ENCODE measurements at regions not wholly inside any gene's neighbourhood (a gene's known extent, or its start where the extent isn't known, plus 50 kb on each side); places are given as distances from the start of the nearest gene placed in this dataset.
"Not testable (repeated sequence)": the region's sequence is repeated elsewhere in the genome, so short reads cannot be mapped to it uniquely, and the experiment has no call there.

- Histone ChIP-seq H3K9ac (no peak overlapping the region), H3K4me1 (no peaks in the 10 kb centered on the region), H3K4me3 (no peak overlapping the region), H3K27me3 (no peaks in the 10 kb centered on the region), H3K36me3 (no peaks in the 10 kb centered on the region), H3K27ac (no peak overlapping the region), H3K9me3 (no peaks in the 10 kb centered on the region), H3K4me2 (no peak overlapping the region), H4K20me1 (no peaks in the 10 kb centered on the region)
- TF ChIP-seq Cebpa-rat (IDR thresholded peaks at IDR 0.05) = no peak
These were observed 231.5 kb downstream of the CYLC2 start for GRCh38 chr9:103226647-103227013.

- not testable (repeated sequence) for H3K4me1 ChIP-seq, H4K20me1 ChIP-seq, H3K27ac ChIP-seq, H3K9ac ChIP-seq, H3K4me2 ChIP-seq, H3K9me3 ChIP-seq, H3K4me3 ChIP-seq, H3K27me3 ChIP-seq, H3K36me3 ChIP-seq
These were observed 242.5 kb downstream of the CYLC2 start for GRCh38 chr9:103237571-103238109.

- no peak overlapping the region for H3K27ac ChIP-seq
- H3K9me3 ChIP-seq = no peaks in the 10 kb centered on the region
- H3K4me3 ChIP-seq = no peak overlapping the region
- no peak overlapping the region for H3K9ac ChIP-seq
- no peak overlapping the region for H3K4me2 ChIP-seq
- no peaks in the 10 kb centered on the region for H3K4me1 ChIP-seq
- no peaks in the 10 kb centered on the region for H3K36me3 ChIP-seq
- no peak for TF ChIP-seq Cebpa-rat (IDR thresholded peaks at IDR 0.05)
- no peaks in the 10 kb centered on the region for H4K20me1 ChIP-seq
- no peaks in the 10 kb centered on the region for H3K27me3 ChIP-seq
These were observed 246.9 kb downstream of the CYLC2 start for GRCh38 chr9:103242025-103242424.

DNA sequence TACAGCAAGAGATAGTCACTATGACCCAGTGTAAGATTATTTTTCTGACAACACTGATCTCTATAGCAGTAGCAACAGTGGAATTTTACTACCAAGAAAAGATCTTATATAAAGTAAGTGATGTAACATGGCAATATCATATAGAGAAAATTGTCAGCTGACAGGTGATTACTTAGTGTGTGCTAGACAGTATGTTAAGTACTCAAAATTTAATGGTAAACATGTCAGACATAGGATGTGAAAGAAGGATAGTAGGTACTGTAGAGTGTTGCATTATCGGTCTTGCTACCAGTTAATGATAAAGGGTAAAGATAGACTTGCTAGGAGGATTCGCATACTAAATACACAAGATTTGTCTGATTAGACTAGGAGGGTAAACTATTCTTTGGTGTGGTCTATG is 247.4 kb downstream of the CYLC2 start:
- Histone ChIP-seq H4K20me1 (no peaks in the 10 kb centered on the region), H3K4me2 (no peak overlapping the region), H3K27ac (no peak overlapping the region), H3K9me3 (no peaks in the 10 kb centered on the region), H3K36me3 (no peaks in the 10 kb centered on the region), H3K27me3 (no peaks in the 10 kb centered on the region), H3K4me3 (no peak overlapping the region), H3K4me1 (no peaks in the 10 kb centered on the region), H3K9ac (no peak overlapping the region)
- TF ChIP-seq Cebpa-rat (IDR thresholded peaks at IDR 0.05) = no peak

GRCh38 chr9:103243553-103243952 is 248.4 kb downstream of the CYLC2 start:
- H3K4me3 ChIP-seq = no peak overlapping the region
- H3K4me2 ChIP-seq = no peak overlapping the region
- no peaks in the 10 kb centered on the region for H3K9me3 ChIP-seq
- H3K4me1 ChIP-seq = no peaks in the 10 kb centered on the region
- no peak overlapping the region for H3K9ac ChIP-seq
- H4K20me1 ChIP-seq = no peaks in the 10 kb centered on the region
- no peaks in the 10 kb centered on the region for H3K27me3 ChIP-seq
- H3K36me3 ChIP-seq = no peaks in the 10 kb centered on the region
- TF ChIP-seq Cebpa-rat (IDR thresholded peaks at IDR 0.05) = no peak
- no peak overlapping the region for H3K27ac ChIP-seq

DNA sequence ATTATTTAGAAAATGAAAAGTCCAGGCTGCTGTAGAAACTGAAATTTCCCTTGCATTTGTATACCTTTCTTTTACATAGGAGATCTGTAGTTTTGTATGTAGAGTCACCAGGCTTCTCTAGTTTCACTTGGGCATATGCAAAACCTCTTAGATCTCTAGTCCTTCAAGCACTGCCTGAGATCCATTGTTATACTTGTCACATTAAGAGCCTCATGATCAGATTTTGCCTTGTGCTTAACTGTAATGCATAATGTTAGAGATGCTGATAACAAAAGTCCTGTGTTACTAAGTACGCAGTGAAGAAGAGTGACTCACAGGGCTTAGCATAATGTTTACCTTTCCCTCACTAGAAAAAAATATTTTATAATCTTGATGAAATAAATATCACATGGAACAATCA is 250.2 kb downstream of the CYLC2 start:
- Histone ChIP-seq H3K27me3 (no peaks in the 10 kb centered on the region), H3K4me2 (no peak overlapping the region), H4K20me1 (no peaks in the 10 kb centered on the region), H3K27ac (no peak overlapping the region), H3K9ac (no peak overlapping the region), H3K36me3 (no peaks in the 10 kb centered on the region), H3K4me1 (no peaks in the 10 kb centered on the region), H3K9me3 (no peaks in the 10 kb centered on the region), H3K4me3 (no peak overlapping the region)
- TF ChIP-seq Cebpa-rat (IDR thresholded peaks at IDR 0.05) = no peak

- Histone ChIP-seq H3K9ac (no peak overlapping the region), H3K4me1 (no peaks in the 10 kb centered on the region), H3K27me3 (no peaks in the 10 kb centered on the region), H3K4me3 (no peak overlapping the region), H4K20me1 (no peaks in the 10 kb centered on the region), H3K36me3 (no peaks in the 10 kb centered on the region), H3K27ac (no peak overlapping the region), H3K9me3 (no peaks in the 10 kb centered on the region), H3K4me2 (no peak overlapping the region)
- TF ChIP-seq Cebpa-rat (IDR thresholded peaks at IDR 0.05) = no peak
These were observed 266.8 kb downstream of the CYLC2 start for GRCh38 chr9:103261951-103262350.

DNA sequence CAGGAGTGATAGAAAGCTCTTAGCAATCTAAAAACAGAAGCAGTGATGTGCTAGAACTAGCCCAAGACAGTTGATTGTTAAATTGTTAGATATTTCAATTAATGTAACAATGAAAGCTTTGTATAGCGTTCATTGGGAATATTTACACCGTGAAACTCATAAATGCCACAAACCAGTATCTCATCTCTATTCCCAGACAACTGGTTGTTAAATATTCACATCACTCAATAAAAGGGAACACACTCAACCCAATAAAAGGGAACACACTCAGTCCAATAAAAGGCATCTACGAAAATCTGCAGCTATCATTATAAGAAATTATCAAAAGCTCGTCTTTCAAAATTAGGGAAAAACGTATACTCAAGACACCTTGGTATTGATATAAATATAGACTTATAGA is 270.9 kb downstream of the CYLC2 start:
- Histone ChIP-seq H3K27ac (no peak overlapping the region), H3K9ac (no peak overlapping the region), H3K9me3 (no peaks in the 10 kb centered on the region), H3K27me3 (no peaks in the 10 kb centered on the region), H3K4me1 (no peaks in the 10 kb centered on the region), H4K20me1 (no peaks in the 10 kb centered on the region), H3K4me3 (no peak overlapping the region), H3K36me3 (no peaks in the 10 kb centered on the region), H3K4me2 (no peak overlapping the region)
- no peak for TF ChIP-seq Cebpa-rat (IDR thresholded peaks at IDR 0.05)

GRCh38 chr9:103277240-103277639 is 282.1 kb downstream of the CYLC2 start:
- Histone ChIP-seq H3K4me2 (no peak overlapping the region), H4K20me1 (no peaks in the 10 kb centered on the region), H3K9me3 (no peaks in the 10 kb centered on the region), H3K4me3 (no peak overlapping the region), H3K4me1 (no peaks in the 10 kb centered on the region), H3K27me3 (no peaks in the 10 kb centered on the region), H3K36me3 (no peaks in the 10 kb centered on the region), H3K27ac (no peak overlapping the region), H3K9ac (no peak overlapping the region)
- TF ChIP-seq Cebpa-rat (IDR thresholded peaks at IDR 0.05) = no peak

GRCh38 chr9:103281126-103281525 is 286.0 kb downstream of the CYLC2 start:
- H3K9me3 ChIP-seq = no peaks in the 10 kb centered on the region
- TF ChIP-seq Cebpa-rat (IDR thresholded peaks at IDR 0.05) = no peak

DNA sequence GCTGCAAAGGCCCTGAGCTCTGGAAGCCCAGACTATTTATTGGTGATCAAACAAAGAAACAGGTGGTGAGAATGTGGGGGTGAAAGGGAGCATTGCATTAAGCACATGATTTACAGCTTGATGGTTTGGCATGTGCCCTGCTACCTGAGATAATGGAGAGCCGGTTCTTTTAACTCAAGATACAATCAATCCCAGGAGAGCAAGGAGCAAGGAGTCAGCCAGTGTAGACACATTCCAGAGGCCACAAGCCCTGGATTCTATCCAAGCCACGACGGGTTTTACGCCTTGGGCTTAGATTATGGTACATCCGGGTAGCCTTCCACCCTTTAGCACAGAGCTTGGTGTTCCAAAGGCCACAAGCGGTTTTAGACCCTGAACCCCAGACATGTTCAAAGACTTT is 292.2 kb downstream of the CYLC2 start:
- Histone ChIP-seq H3K27me3 (no peaks in the 10 kb centered on the region), H3K36me3 (no peaks in the 10 kb centered on the region), H3K9me3 (no peaks in the 10 kb centered on the region), H3K9ac (no peak overlapping the region), H4K20me1 (no peaks in the 10 kb centered on the region), H3K4me1 (no peaks in the 10 kb centered on the region), H3K4me3 (no peak overlapping the region), H3K27ac (no peak overlapping the region), H3K4me2 (no peak overlapping the region)
- TF ChIP-seq Cebpa-rat (IDR thresholded peaks at IDR 0.05) = no peak

More at GRCh38 chr9:103281126-103281525, 286.0 kb downstream of the CYLC2 start:
- Histone ChIP-seq H3K4me3 (no peak overlapping the region), H3K4me2 (no peak overlapping the region), H4K20me1 (no peaks in the 10 kb centered on the region), H3K36me3 (no peaks in the 10 kb centered on the region), H3K9ac (no peak overlapping the region), H3K4me1 (no peaks in the 10 kb centered on the region), H3K27me3 (no peaks in the 10 kb centered on the region), H3K27ac (no peak overlapping the region)

All from BLaER1 (cell line).